PC-3 (cell line): ENCODE measurements at regions not wholly inside any gene's neighbourhood (a gene's known extent, or its start where the extent isn't known, plus 50 kb on each side); places are given as distances from the start of the nearest gene placed in this dataset.

Source experiments
- EZH2 ChIP-seq: fragments of 300-600 bp; sonication (generic); IDR thresholded peaks from one replicate; pipeline ENCODE4 v1.6.1; 2017; ENCODE audit warnings: antibody characterized with exemption, mild to moderate bottlenecking, low read length; ENCODE audit not compliant: unreplicated experiment
- EZH2phosphoT487 ChIP-seq: fragments of 300-600 bp; sonication (generic); IDR thresholded peaks from 2 replicates; pipeline ENCODE4 v1.6.1; 2018; ENCODE audit warnings: mild to moderate bottlenecking, antibody characterized with exemption, low read length, borderline replicate concordance
- TF ChIP-seq, protein P1 (sequence below): fragments of 300-600 bp; sonication (generic); conservative IDR thresholded peaks from 2 replicates; pipeline ENCODE4 v1.5.1; 2017; ENCODE audit warnings: antibody characterized with exemption, low read depth, mild to moderate bottlenecking, low read length

DNA sequence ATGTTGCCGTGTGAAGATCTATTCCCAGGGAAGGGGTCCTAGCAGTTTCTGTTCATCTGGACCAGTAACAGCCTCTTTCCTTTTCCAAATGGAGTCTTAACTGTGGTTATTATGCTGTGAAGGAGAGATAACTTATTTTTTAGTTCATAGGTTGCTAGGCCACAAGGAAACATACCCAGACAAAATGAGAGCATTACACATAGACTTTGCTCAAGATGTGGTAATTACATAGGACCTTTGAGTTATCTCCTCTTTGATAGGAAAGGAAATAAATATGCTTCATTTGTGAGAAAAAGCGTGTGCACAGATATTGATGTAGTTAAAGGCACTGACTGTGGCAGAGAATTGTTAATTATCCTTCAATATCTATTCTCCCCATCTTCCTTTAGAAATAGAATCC, 52.5 kb upstream of the SNX2 start:
- TF ChIP-seq, protein P1, sequence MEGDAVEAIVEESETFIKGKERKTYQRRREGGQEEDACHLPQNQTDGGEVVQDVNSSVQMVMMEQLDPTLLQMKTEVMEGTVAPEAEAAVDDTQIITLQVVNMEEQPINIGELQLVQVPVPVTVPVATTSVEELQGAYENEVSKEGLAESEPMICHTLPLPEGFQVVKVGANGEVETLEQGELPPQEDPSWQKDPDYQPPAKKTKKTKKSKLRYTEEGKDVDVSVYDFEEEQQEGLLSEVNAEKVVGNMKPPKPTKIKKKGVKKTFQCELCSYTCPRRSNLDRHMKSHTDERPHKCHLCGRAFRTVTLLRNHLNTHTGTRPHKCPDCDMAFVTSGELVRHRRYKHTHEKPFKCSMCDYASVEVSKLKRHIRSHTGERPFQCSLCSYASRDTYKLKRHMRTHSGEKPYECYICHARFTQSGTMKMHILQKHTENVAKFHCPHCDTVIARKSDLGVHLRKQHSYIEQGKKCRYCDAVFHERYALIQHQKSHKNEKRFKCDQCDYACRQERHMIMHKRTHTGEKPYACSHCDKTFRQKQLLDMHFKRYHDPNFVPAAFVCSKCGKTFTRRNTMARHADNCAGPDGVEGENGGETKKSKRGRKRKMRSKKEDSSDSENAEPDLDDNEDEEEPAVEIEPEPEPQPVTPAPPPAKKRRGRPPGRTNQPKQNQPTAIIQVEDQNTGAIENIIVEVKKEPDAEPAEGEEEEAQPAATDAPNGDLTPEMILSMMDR, result no peak
- TF ChIP-seq EZH2phosphoT487, result no peak
- TF ChIP-seq EZH2, result no peak
